Dermis microvascular lymphatic vessel endothelial cell (primary cell): ENCODE measurements at regions not wholly inside any gene's neighbourhood (a gene's known extent, or its start where the extent isn't known, plus 50 kb on each side); places are given as distances from the start of the nearest gene placed in this dataset.
"Not testable (repeated sequence)": the region's sequence is repeated elsewhere in the genome, so short reads cannot be mapped to it uniquely, and the experiment has no call there.

ENCODE experiments used
- DNase-seq, 2 donors: peaks; one replicate each; pipeline versions ENCODE4 v3.0.0 to v3.0.0-alpha.2; 2010; ENCODE audit warnings: low read depth in 2 of 2

DNA sequence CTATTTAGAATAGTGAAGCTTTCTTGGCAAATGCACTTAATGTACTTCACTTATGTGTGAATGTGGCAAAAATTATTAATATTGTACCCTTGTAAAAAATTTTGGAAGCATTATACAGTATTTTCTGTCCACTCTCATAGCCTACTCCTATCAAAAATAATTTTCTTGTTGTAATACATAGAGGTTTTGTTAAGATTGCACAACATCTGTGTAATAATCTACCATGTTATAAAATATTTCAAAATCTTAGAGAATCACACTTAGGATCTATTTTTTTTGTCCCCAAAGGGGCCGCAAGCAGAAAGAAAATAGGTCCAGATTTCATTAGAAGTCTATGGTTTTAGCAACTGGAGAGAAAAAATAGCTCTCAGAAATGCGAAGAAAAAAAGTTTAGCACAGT, 945.9 kb downstream of the CDH18 start:
- DNase-seq = no peak

DNA sequence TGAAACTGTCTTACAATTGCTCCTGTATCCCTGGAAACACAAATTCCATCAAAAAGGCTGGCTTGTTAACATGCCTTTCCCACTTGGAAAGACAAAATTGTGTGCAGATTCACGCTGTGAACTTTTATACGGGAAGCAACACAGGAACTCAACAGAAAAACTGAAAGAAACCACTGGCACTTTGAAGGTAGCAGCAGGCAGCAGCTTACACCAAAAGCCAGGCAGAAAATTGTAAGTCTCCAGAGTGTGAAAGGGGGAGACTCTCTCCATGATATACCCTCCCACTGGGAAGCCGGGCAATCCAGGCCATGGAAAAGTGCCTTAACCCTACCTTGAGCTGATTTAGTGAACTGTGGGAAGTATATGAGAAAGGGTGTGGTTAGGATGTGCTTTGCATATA, 943.7 kb downstream of the CDH18 start:
- DNase-seq = no peak

DNA sequence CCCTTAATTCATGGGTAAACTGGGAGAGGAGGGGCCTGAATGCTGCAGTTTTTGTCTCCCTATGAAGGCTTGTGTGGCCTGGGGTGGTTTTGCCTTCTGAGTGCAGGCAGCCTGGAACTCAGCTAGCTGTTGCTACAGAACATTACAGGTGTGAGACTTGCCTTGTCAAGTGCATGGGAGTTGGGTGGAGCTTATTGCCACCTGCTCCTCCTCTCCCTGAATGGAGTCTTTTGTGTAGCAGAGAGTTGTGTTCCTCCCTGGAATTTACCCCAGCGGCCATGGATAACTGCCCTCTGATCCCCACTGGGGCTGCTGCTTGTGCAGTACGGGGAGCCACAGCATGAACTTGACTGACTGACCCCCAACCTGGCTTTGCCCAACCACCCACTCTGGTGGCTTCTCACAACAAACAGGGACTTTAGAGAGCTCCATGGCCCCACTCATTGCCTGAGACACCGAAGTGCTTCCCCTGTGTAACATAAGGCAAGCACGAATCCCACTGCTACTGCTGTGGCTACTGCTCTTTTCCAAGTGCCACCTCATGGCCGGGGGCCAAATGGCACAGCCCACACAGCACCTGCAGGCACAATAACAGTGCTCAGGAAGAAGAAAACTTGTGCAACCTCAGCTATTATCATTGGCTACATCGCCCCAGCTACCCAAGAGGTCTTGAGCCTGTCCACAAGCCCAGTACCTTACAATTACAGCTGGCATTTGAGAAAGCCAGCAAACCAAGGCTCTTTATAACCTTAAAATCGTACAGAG, 942.9 kb downstream of the CDH18 start:
- DNase-seq = no peak

DNA sequence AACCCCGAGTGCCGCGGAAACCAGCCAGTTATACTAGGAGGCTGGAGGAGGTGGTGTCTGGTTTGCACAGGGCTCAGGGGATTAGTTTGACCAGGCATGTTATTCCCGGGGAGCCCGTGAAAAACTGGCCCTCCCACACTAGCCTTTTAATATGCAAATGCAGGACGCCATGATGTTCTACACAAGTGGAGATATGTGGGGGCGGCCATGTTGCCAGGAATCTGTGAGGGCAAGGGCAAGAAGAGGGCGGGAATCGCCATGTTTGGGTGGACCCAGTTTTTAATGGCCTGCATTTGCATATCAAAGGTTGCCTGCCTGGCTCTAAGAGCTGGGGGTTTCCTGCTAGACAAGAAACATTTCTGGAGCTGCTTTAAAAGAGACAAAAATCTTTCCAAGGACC, 940.7 kb downstream of the CDH18 start:
- no peak for DNase-seq

DNA sequence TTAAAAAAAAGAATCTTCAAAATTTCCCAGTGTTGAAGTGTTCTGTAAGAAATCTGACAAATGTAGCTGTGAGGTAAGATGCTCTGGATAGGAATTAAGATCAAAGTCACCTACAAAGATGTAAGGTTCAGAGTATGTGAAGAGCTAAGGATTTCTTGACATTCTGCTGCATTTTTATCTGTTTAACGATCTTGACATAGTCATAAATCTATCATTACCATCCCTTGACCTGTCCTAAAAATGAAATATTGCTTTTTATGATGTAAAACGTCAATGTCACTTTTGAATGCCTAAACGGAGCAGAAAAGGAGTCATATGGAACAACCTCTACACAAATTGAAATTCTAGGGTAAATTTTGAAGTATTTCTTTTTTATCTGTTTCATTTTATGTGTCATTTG, 939.3 kb downstream of the CDH18 start:
- no peak for DNase-seq

DNA sequence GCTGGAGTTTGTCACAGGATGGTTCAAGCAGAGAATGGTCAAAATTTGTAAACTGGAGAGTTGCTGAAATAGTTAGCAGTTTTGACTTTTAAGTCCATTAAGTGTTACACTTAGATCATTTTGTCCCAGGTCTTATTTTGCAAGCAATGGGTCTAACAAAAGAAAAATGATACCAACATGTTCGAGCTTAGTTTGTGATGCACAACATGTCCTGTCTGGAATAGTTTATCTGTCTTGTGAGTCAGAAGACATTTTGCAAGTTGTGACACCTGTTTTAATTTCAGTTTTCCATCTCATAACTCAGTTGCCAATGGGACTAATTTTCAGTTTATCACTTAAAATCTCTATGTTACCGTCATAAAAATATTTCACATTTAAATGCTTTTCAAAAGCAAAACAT, 929.8 kb downstream of the CDH18 start:
- DNase-seq = no peak

DNA sequence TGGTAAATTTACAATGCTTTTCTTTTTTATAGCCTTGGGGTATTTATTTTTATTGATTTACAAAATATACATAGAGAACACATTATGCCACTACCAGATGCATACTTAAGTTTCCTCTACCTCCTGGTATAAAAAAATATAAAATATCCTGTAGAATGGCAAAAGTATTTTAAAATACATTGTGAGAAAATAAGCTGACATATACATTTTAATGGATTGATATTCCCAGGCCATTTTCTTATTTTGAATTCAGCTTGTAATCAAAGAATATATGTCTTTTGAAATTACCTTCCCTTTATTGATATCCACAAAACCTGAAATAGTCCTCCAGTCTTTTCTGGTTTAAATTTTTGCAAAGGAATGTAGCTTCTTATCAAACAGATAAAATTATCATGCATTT, 923.9 kb downstream of the CDH18 start:
- no peak for DNase-seq

DNA sequence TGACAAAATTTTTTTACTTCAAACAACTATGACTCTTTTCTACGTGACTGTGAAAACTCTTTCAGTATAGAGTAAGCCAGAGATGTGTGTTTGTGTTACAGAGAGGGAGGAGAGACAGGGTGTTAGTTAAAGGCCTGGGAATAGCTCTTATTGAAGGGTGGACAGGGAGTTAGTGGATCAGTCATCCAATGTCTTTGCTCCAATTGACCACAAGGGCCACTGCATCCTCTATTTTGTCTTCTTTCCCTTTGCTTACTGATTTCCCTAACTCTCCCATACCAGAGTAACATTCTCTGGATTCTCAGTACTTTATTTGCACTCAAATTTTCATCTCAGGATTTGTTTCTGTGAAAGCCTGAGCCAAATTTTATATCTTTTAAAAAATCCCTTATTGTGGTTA, 920.3 kb downstream of the CDH18 start:
- no peak for DNase-seq

DNA sequence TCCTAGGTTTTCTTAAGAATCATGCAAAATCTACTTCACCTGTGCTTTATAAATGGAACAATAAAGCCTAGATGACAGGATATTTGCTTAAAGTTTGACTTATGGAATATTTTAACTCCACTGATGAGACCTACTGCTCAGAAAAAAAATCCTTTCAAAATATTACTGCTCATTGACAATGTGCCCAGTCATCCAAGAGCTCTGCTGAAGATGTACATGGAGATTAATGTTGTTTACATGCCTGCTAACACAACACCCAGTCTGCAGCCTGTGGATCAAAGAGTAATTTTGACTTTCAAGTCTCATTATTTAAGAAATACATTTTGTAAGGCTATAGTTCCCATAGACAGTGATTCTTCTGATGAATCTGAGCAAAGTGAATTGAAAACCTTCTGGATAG, 889.6 kb downstream of the CDH18 start:
- no peak for DNase-seq

DNA sequence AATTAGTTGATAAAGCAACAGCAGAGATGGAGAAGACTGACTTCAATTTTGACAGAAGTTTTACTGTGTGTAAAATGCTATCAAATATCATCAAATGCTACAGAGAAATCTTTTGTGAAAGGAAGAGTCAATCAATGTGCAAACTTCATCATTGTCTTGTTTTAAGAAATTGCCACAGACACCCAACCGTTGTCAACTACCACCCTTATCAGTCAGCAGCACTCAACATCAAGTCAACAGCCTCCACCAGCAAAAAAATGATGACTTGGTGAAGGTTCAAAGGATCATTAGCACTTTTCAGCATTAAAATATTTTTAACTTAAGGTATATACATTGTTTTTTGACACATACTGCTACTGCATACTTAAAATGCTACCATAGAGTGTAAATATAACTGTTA, 888.8 kb downstream of the CDH18 start:
- DNase-seq = no peak

DNA sequence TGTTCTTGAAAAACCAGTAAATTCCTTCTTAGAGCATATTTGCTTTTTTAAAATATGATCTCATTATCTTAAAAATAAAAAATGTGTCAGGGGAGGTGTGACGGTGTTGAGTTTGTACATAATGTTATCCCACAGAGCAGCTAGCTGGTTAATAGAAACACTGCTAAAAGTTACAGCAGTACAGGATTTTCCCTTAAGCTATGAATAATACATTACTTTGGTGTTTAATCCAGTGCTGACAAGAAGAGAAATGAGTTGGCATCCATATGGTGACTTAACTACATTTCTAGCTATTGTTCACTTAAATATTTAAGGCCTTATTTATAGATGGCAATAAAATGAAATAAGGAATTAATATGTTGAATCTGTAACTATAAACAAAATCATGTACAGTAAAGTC, 883.1 kb downstream of the CDH18 start:
- no peak for DNase-seq

DNA sequence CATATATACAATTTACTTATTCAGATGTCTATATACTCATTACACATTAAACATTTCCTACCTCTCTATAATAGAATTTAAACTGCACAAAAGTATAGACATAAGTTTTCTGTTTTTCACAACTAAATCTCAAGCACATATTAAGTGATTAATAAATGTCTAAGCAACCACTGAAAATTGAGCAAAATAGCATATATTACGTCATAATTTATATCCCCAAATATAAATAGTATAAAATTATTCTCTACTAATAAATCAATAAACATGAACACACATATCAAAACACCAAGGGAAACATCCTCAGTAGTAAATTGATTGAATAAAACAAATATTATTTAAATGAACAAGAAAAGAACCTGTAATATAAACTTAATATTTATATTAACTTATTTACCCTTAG, 865.1 kb downstream of the CDH18 start:
- DNase-seq = no peak

DNA sequence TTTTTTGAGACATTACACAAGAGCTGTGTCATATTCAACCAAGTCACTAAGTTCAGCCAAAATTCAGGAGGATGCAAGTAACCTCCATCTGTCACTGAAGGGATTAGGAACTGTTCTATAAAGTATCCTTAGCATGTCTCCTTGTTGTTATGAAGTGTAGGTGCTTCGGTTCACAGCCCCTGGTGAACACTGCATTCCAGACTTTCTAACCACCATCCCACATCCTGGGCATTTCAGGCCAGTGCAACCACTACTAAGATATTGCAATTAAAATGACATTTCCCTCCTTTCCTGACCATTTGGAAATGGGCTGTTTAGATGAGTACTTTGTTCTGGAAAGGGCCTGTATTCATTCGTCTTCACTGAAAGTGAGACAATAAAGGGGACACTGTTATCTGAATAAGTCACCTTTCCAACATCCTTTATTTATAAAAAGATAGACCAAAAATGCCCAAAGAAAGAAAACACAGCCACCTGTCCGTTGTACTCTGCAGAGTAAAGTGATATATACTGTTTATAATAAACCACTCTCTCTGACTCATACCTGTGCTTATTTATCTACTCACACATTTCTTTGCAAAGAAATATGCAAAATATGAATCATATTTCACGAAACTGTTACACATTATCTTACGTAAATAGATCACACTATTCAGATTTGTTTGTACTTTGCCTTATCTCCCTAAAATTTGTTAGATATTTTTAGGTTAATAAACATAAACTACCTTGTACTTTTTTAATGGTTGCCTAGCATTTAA, 861.9 kb downstream of the CDH18 start:
- no peak for DNase-seq

DNA sequence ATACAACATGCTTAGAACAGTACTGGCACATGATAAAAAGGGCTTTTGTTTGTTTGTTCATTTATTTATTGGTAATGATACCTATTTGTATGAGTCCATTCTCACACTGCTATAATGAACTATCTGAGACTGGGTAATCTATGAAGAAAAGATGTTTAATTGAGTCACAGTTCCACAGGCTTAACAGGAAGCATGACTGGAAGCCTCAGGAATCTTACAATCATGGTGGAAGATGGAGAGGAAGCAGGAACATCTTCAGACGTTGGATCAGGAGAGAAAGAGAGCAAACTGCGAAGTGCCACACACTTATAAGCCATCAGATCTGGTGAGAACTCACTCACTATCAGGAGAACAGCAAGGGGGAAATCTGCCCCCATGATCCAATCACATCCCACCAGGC, 847.7 kb downstream of the CDH18 start:
- DNase-seq = no peak

DNA sequence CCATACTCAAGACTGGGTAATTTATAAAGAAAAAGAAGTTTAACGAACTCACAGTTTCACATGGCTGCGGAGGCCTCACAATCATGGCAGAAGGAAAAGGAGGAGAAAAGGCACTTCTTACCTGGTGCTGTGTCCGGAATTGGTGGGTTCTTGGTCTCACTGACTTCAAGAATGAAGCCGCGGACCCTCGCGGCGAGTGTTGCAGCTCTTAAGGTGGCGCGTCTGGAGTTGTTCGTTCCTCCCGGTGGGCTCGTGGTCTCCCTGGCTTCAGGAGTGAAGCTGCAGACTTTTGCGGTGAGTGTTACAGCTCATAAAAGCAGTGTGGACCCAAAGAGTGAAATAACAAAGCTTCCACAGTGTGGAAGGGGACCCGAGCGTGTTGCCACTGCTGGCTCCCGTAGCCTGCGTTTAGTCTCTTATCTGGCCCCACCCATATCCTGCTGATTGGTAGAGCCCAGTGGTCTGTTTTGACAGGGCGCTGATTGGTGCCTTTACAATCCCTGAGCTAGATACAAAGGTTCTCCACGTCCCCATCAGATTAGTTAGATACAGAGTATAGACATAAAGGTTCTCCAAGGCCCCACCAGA, 846.0 kb downstream of the CDH18 start:
- DNase-seq = not testable (repeated sequence)

DNA sequence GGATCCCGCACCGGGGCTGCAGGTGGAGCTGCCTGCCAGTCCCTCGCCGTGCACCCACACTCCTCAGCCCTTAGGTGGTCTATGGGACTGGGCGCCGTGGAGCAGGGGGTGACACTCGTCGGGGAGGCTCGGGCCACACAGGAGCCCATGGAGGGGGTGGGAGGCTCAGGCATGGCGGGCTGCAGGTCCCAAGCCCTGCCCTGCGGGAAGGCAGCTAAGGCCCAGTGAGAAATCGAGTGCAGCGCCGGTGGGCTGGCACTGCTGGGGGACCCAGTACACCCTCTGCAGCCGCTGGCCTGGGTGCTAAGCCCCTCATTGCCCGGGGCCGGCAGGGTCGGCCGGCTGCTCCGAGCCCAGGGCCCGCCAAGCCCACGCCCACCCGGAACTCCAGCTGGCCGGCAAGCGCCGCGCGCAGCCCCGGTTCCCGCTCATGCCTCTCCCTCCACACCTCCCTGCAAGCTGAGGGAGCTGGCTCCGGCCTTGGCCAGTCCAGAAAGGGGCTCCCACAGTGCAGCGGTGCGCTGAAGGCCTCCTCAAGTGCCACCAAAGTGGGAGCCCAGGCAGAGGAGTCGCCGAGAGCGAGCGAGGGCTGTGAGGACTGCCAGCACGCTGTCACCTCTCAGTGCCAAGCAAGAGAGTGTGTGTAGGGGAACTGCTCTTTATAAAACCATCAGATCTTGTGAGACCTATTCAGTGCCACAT, 845.1 kb downstream of the CDH18 start:
- DNase-seq = not testable (repeated sequence)

DNA sequence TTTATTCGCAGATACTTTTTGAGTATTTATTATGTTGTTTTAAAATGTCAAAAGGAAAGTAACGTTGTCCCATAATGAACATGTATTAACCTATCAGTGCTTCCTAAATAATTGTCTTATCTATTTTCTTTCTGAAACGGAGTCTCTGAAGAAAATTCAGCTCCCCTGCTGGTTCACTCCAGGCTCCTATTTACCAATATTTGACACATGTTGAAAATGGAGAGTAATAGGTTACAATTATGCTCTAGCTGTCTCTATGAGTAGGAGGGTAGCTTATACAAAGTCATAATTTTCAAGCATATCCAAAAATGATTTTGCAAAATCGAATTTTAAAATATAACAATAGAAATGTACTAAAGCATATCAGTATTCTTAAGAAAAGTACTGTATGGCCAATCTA, 844.1 kb downstream of the CDH18 start:
- DNase-seq = no peak

DNA sequence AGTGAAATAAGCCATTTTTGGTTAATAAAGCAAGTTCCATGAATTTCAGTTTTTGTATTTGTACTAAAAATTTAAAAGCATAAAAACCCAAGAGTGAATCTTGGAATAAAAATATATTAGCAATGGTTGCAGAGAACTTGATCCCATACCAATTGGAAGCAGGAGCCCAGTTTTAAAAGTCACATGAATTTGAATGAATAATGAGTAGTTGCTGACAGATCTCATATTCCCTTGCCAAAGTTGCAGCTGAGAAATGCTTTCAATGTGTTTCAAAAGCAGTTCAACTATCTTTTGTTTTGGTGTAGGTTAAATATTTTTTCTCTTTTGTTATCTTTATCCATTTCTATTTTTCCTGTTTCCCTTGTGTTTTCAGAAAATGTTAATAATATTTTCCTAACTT, 818.6 kb downstream of the CDH18 start:
- no peak for DNase-seq

DNA sequence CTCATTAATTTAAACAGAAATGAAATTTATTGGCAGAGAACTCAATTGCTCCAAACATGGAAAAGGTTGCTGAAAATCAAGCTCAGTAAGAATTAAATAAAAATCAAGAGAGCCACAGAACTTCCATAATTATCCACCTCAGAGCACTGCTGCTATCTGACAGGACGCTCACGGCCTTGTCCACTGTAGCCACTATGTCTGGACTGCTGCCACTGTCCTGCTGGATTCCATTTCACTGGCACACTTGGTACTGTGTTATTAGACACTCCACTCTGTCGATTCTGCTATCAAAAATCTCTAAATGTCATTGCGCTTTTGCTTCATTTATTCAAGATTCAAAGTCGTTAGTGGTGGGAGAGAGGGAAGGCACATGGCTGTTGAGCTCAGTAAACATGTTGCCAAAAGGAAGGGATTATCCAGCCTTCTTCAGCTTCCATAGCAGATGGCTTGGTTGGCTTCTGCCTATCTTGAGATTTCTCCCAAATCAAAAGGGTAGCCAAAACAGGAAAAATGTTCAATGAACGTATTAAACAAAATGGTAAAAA, 815.0 kb downstream of the CDH18 start:
- DNase-seq = no peak

DNA sequence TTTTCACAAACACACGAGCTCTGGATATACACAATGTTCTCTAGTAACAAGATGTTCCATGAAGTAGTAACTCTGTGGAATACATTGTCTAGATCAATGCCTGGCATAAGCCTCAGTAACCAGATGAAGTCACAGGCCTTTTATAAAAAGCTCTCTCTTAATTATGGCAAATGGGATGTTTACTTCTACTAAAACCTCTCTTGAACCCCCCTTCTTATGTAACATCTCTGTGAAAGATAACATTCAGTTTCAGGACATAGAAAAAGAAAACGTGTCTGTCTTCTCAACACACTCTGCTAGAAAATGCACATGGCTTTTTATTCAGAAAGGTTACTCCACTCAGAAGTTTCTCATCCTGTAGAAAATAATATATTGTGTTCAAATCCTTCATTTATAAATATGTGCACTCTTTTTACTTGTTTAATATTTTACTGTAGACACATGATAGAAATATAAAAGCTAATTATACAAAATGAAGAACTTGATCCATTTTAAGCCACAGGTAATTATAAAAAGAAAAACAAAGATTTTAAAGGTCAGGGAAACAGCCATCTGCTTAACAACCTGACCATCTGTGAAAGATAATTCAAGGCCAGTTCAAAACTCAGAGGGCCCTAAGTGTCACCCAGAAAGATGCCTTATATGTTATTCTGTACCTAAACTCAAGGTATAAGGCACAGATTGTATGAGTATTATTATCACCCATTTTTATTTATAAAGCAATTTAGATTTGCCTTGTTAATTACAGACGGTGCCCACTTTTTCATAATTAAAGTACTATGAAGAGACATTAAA, 812.0 kb downstream of the CDH18 start:
- DNase-seq = no peak

DNA sequence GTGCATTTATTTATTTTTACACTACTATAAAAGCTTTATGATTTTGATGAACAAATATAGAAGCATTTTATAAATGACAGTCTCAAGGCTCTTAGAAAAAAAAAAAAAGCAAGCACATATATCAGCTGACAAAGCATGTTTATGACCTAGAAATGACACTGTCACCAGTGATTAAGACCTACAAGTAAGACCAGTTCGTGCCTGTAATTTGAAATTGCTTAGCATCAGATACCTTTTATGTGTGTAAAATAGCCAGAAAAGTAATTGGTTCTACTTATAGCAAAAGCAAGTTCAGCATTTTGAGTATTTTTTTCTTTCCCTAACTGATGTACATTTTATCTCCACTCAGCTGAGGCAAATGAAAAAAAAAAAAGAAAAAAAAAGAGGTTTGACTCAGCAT, 808.4 kb downstream of the CDH18 start:
- no peak for DNase-seq
